Calu3 (cell line): ENCODE measurements at regions not wholly inside any gene's neighbourhood (a gene's known extent, or its start where the extent isn't known, plus 50 kb on each side); places are given as distances from the start of the nearest gene placed in this dataset.

Experiments
- BruUV-seq: library from RNA; stranded (reverse); fragments of 400-500 nt; replicated peaks from 2 replicates; lab custom pipeline; 2021; lab: Mats Ljungman, UMichigan
- CTCF ChIA-PET: fragments of 300-600 bp; sonication (Branson Sonifier 250); formaldehyde crosslinking; loops from one replicate; lab custom pipeline; 2022; ENCODE audit warnings: antibody characterized with exemption; lab: Charles Lee
- DNase-seq: peaks from one replicate; pipeline ENCODE4 v3.0.0; 2022
- H3K27ac Mint-ChIP-seq: one replicate; pipeline ENCODE4 v1.8.0; 2022; ENCODE audit warnings: mixed read lengths; ENCODE audit not compliant: unreplicated experiment
- H3K27me3 Mint-ChIP-seq: one replicate; pipeline ENCODE4 v1.8.0; 2022; ENCODE audit warnings: mixed read lengths; ENCODE audit not compliant: unreplicated experiment
- H3K36me3 Mint-ChIP-seq: one replicate; pipeline ENCODE4 v1.8.0; 2022; ENCODE audit warnings: mild to moderate bottlenecking, moderate library complexity, mixed read lengths; ENCODE audit not compliant: insufficient read depth, unreplicated experiment
- H3K4me1 Mint-ChIP-seq: one replicate; pipeline ENCODE4 v1.8.0; 2022; ENCODE audit warnings: mild to moderate bottlenecking, low read depth, mixed read lengths; ENCODE audit not compliant: unreplicated experiment
- H3K4me3 Mint-ChIP-seq: one replicate; pipeline ENCODE4 v1.8.0; 2022; ENCODE audit warnings: mild to moderate bottlenecking, low read depth, moderate library complexity, mixed read lengths; ENCODE audit not compliant: unreplicated experiment
- H3K9me3 Mint-ChIP-seq: one replicate; pipeline ENCODE4 v1.8.0; 2022; ENCODE audit warnings: low read depth, mixed read lengths; ENCODE audit not compliant: unreplicated experiment
- intact Hi-C: fragments of 100-400 bp; cut with micrococcal nuclease; formaldehyde crosslinking; loops from one replicate; pipeline ENCODE4 v1.10.0; 2022; ENCODE audit not compliant: unreplicated experiment
- TF ChIP-seq, protein P1 (sequence below): fragments of 200-600 bp; IDR thresholded peaks from one replicate; pipeline ENCODE4 v1.8.0; 2022; ENCODE audit warnings: antibody characterized with exemption; ENCODE audit not compliant: unreplicated experiment

DNA sequence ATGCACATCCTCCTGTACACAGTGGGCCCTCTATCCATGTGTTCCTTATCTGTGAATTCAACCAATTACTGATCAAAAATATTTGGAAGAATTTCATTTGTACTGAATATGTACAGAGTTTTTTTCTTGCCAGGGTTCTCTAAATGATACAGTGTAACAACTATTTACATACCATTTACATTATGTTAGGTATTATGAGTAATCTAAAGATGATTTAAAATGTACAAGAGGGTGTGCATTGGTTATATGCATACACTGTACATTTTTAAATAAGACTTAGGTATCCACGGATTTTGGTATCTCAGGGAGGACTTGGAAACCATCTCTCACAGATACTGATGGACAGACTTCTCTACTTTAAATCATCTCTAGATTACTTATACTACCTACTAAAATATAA lies 1333.9 kb downstream of the PCDH18 start:
- BruUV-seq, result no TSS peak
- Mint-ChIP-seq H3K27me3 (no peaks in the 10 kb centered on the region), H3K4me1 (no peaks in the 10 kb centered on the region), H3K9me3 (no peaks in the 10 kb centered on the region), H3K4me3 (no peak overlapping the region), H3K27ac (no peak overlapping the region), H3K36me3 (no peaks in the 10 kb centered on the region)
- no peak for DNase-seq
- CTCF ChIA-PET, result no interaction called here
- intact Hi-C loops, result no loop called here
- TF ChIP-seq, protein P1, sequence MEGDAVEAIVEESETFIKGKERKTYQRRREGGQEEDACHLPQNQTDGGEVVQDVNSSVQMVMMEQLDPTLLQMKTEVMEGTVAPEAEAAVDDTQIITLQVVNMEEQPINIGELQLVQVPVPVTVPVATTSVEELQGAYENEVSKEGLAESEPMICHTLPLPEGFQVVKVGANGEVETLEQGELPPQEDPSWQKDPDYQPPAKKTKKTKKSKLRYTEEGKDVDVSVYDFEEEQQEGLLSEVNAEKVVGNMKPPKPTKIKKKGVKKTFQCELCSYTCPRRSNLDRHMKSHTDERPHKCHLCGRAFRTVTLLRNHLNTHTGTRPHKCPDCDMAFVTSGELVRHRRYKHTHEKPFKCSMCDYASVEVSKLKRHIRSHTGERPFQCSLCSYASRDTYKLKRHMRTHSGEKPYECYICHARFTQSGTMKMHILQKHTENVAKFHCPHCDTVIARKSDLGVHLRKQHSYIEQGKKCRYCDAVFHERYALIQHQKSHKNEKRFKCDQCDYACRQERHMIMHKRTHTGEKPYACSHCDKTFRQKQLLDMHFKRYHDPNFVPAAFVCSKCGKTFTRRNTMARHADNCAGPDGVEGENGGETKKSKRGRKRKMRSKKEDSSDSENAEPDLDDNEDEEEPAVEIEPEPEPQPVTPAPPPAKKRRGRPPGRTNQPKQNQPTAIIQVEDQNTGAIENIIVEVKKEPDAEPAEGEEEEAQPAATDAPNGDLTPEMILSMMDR, result no peak

- TF ChIP-seq, protein P1, result no peak
- CTCF ChIA-PET, result no interaction called here
- Mint-ChIP-seq H3K27ac (no peak overlapping the region), H3K4me1 (no peaks in the 10 kb centered on the region), H3K4me3 (no peak overlapping the region), H3K36me3 (no peaks in the 10 kb centered on the region), H3K9me3 (no peaks in the 10 kb centered on the region), H3K27me3 (no peaks in the 10 kb centered on the region)
- intact Hi-C loops, result no loop called here
- BruUV-seq, result no TSS peak
- no peak for DNase-seq
Measured at GRCh38 chr4:136194962-136195361, 1337.3 kb downstream of the PCDH18 start.

- CTCF ChIA-PET, result no interaction called here
- Mint-ChIP-seq H3K9me3 (no peaks in the 10 kb centered on the region), H3K27me3 (no peaks in the 10 kb centered on the region), H3K4me1 (no peaks in the 10 kb centered on the region), H3K4me3 (no peak overlapping the region), H3K36me3 (no peaks in the 10 kb centered on the region), H3K27ac (no peak overlapping the region)
- TF ChIP-seq, protein P1, result no peak
- intact Hi-C loops, result no loop called here
- no peak for DNase-seq
- BruUV-seq, result no TSS peak
Measured at GRCh38 chr4:136186650-136187049, 1345.6 kb downstream of the PCDH18 start.

GRCh38 chr4:136183513-136183912 lies 1348.8 kb downstream of the PCDH18 start:
- Mint-ChIP-seq H3K27ac (no peak overlapping the region), H3K9me3 (peaks cover 3% of the 10 kb centered on the region), H3K36me3 (no peaks in the 10 kb centered on the region), H3K27me3 (no peaks in the 10 kb centered on the region), H3K4me1 (no peaks in the 10 kb centered on the region), H3K4me3 (no peak overlapping the region)
- CTCF ChIA-PET, result no interaction called here
- DNase-seq, result no peak
- TF ChIP-seq, protein P1, result no peak
- no TSS peak for BruUV-seq
- intact Hi-C loops, result no loop called here

DNA sequence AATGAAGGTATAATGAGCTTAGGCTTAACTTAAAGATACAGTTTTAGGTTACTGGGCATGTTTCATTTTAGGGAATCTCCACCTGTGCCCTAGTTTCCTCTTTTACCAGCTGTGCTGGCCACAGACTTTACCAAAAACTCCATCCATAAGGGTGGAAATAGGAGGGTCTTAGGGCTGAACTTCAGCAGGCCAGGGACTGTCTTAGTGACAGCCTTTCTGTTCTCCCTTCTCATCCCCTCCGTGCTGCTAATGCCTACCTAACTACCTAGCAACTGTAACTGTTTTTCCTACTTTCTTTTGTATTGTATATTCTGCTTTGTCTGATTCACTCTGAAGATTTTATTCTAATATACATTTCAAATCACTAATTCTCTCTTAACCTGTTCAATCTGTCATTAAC lies 1375.3 kb downstream of the PCDH18 start:
- DNase-seq, result no peak
- no peaks in the 10 kb centered on the region for H3K9me3 Mint-ChIP-seq
- intact Hi-C loops, result no loop called here
- no peaks in the 10 kb centered on the region for H3K4me1 Mint-ChIP-seq
- no peak overlapping the region for H3K27ac Mint-ChIP-seq
- TF ChIP-seq, protein P1, result no peak
- H3K4me3 Mint-ChIP-seq, result no peak overlapping the region
- H3K36me3 Mint-ChIP-seq, result no peaks in the 10 kb centered on the region
- H3K27me3 Mint-ChIP-seq, result no peaks in the 10 kb centered on the region
- CTCF ChIA-PET, result no interaction called here
- no TSS peak for BruUV-seq
